ENCODE measurements at regions not wholly inside any gene's neighbourhood (a gene's known extent, or its start where the extent isn't known, plus 50 kb on each side); places are given as distances from the start of the nearest gene placed in this dataset.

DNA sequence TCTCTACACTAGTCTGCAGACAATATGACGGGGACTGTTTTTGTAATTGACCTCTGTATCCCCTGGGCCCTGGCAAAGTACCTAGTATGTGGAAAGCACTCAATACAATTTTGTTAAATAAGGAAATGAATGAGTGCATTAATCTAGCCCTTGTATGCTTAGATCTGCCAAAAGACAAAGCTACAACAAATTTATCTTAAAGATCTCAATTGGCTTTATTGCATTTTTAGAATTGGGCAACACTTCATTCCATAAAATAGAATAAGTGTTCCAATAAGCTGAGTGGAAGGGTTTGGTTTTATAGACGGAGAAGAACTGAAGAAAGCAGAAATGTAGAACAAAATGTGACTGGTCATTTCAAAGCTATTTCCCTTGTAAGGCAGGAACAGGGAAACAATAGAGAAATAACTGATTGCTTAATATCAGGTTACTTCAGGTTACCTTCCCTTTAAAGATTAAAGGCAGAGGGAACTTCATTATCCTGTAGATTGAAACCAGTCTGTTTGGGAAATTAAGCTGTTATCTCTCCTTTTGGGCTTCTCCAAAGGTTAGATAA lies 108.3 kb upstream of the MME start:
- DNase-seq (no peak), ATAC-seq (ENCODE audit: low FRiP score in 2 of 2) (peak in 1 of 2 donors; percentile 32)
- TF ChIP-seq POLR2A (IDR thresholded peaks at IDR 0.05), result no peak
- TF ChIP-seq POLR2AphosphoS5 (IDR thresholded peaks at IDR 0.05), result no peak
- TF ChIP-seq, protein P1, sequence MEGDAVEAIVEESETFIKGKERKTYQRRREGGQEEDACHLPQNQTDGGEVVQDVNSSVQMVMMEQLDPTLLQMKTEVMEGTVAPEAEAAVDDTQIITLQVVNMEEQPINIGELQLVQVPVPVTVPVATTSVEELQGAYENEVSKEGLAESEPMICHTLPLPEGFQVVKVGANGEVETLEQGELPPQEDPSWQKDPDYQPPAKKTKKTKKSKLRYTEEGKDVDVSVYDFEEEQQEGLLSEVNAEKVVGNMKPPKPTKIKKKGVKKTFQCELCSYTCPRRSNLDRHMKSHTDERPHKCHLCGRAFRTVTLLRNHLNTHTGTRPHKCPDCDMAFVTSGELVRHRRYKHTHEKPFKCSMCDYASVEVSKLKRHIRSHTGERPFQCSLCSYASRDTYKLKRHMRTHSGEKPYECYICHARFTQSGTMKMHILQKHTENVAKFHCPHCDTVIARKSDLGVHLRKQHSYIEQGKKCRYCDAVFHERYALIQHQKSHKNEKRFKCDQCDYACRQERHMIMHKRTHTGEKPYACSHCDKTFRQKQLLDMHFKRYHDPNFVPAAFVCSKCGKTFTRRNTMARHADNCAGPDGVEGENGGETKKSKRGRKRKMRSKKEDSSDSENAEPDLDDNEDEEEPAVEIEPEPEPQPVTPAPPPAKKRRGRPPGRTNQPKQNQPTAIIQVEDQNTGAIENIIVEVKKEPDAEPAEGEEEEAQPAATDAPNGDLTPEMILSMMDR (IDR thresholded peaks at IDR 0.05), result no peak
- TF ChIP-seq EP300 (IDR thresholded peaks at IDR 0.05), result no peak
- no peaks in the 10 kb centered on the region for H3K36me3 ChIP-seq
- H3K27ac ChIP-seq, result peak overlapping the region; percentile 30 to 80 (median 64)
- no peaks in the 10 kb centered on the region for H3K27me3 ChIP-seq
- no peak overlapping the region for H3K4me3 ChIP-seq
- 21 to 36% methylated on average over 2 of the region's 2 CpGs for WGBS, 2 donors
- no peaks in the 10 kb centered on the region for H3K9me3 ChIP-seq
- H3K4me1 ChIP-seq, result peaks cover 4 to 13% (median 6%) of the 10 kb centered on the region in 4 donors

DNA sequence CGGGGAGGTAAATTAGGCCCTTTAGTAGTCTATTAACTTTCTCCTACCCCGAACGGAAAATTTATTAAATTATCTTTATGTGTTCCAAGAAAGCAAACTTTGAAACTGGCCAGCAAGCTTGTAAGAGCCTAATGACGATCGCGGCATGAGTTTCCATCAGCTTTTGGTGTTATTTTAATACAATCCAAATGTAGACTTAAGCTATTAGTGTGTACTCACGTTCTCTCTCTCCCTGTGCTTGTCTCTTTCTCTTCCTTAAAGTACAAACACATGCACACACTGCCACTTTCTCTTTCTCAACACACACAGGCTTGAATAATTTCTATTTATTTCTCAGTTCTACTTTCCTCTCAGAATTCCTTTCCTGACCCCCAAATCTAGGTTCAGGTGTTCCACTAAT lies 108.8 kb upstream of the MME start:
- TF ChIP-seq POLR2AphosphoS5 (IDR thresholded peaks at IDR 0.05) (no peak), EP300 (IDR thresholded peaks at IDR 0.05) (no peak), POLR2A (IDR thresholded peaks at IDR 0.05) (no peak)
- TF ChIP-seq, protein P1 (IDR thresholded peaks at IDR 0.05), result no peak
- H3K4me1 ChIP-seq, result peaks cover 4 to 13% (median 6%) of the 10 kb centered on the region in 4 donors
- H3K27ac ChIP-seq, result peak overlapping the region; percentile 30 to 80 (median 64)
- WGBS, 2 donors, result 58 to 64% methylated on average over 7 of the region's 7 CpGs
- no peaks in the 10 kb centered on the region for H3K36me3 ChIP-seq
- ATAC-seq (ENCODE audit: low FRiP score in 2 of 2), result peak in 1 of 2 donors; percentile 53
- H3K27me3 ChIP-seq, result no peaks in the 10 kb centered on the region
- H3K9me3 ChIP-seq, result no peaks in the 10 kb centered on the region
- no peak for DNase-seq
- H3K4me3 ChIP-seq, result no peak overlapping the region

DNA sequence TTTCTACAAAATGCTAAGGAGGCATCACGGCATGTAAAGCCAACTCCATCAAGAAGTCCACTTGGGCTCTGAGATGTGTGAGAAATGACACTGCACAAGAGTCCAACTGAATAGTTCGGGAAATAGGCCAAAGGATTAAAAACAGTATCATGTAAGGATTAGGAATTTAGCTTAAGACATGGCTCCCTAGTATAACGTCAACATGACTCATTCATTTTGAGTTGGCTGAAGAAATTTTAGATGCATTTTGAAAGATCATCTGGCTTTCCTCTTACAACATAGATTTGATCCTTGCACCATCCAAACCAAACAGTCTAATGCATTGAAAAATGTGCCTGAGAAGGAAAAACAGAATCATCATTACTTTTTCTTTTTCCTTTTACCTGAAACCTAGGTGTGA lies 109.3 kb upstream of the MME start:
- Histone ChIP-seq H3K27me3 (no peaks in the 10 kb centered on the region), H3K36me3 (no peaks in the 10 kb centered on the region), H3K4me1 (peaks cover 4 to 13% (median 6%) of the 10 kb centered on the region in 4 donors), H3K9me3 (no peaks in the 10 kb centered on the region), H3K4me3 (no peak overlapping the region), H3K27ac (peak overlapping the region; percentile 30 to 80 (median 64))
- 66 to 72% methylated on average over 3 of the region's 3 CpGs for WGBS, 2 donors
- DNase-seq, result no peak
- TF ChIP-seq POLR2AphosphoS5 (IDR thresholded peaks at IDR 0.05) (no peak), POLR2A (IDR thresholded peaks at IDR 0.05) (no peak), EP300 (IDR thresholded peaks at IDR 0.05) (no peak)
- TF ChIP-seq, protein P1 (IDR thresholded peaks at IDR 0.05), result no peak
- ATAC-seq (ENCODE audit: low FRiP score in 2 of 2), result peak in 1 of 2 donors; percentile 68

DNA sequence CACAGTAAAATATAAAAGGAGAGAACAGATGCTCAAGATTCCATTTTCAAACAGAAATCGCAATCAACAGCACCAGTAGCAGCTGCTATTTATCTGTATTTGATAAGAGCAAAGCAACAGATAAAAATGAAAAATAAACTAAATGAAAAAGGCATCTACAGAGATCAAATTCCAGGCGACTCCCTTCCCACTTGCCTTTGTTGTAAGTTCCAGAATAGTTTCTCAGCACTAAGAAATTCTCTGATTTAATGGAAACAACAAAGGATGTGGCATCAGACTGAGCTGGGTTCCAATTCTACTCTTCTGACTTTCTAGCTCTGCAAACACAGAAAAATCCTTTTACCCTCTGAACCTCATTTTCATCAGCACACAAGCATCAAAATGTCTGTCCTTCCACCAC lies 110.8 kb upstream of the MME start:
- no peak for DNase-seq
- H3K27me3 ChIP-seq, result no peaks in the 10 kb centered on the region
- no peaks in the 10 kb centered on the region for H3K36me3 ChIP-seq
- H3K4me1 ChIP-seq, result peaks cover 4 to 13% (median 6%) of the 10 kb centered on the region in 4 donors
- WGBS, 2 donors, result 66 to 70% methylated on average over 2 of the region's 2 CpGs
- H3K4me3 ChIP-seq, result no peak overlapping the region
- no peak overlapping the region for H3K27ac ChIP-seq
- no peak for TF ChIP-seq POLR2AphosphoS5 (IDR thresholded peaks at IDR 0.05)
- no peak for TF ChIP-seq EP300 (IDR thresholded peaks at IDR 0.05)
- no peak for TF ChIP-seq POLR2A (IDR thresholded peaks at IDR 0.05)
- TF ChIP-seq, protein P1 (IDR thresholded peaks at IDR 0.05), result no peak
- no peaks in the 10 kb centered on the region for H3K9me3 ChIP-seq
- no peak for ATAC-seq (ENCODE audit: low FRiP score in 2 of 2)

DNA sequence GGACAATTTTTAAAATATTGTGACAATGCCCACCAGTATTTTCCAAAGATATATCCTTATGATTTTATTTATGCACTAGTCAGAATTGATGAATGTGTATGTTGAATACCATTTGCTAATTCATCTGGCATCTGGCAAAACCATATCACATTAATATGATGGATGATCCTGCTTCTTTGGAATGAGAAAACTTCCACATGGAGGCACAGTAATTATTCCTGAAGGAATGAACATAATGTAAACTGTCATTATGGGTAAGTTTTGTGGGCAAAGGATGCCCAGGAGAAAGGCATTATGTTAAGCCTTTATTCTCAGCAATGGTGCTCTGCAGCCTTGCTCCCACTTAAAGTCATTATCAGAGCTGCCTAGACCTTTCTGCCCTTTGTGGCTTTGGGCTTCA lies 113.0 kb upstream of the MME start:
- Histone ChIP-seq H3K9me3 (no peaks in the 10 kb centered on the region), H3K36me3 (no peaks in the 10 kb centered on the region), H3K4me1 (peaks cover under 1 to 8% (median 6%) of the 10 kb centered on the region in 4 donors), H3K4me3 (no peak overlapping the region), H3K27ac (no peak overlapping the region), H3K27me3 (no peaks in the 10 kb centered on the region)
- ATAC-seq (ENCODE audit: low FRiP score in 2 of 2) (no peak), DNase-seq (no peak)
- TF ChIP-seq POLR2AphosphoS5 (IDR thresholded peaks at IDR 0.05) (no peak), EP300 (IDR thresholded peaks at IDR 0.05) (no peak), POLR2A (IDR thresholded peaks at IDR 0.05) (no peak)
- TF ChIP-seq, protein P1 (IDR thresholded peaks at IDR 0.05), result no peak

Measured in upper lobe of left lung (tissue), 6 donors.